Middle frontal gyrus (tissue), 1 donor: ENCODE measurements at regions not wholly inside any gene's neighbourhood (a gene's known extent, or its start where the extent isn't known, plus 50 kb on each side); places are given as distances from the start of the nearest gene placed in this dataset.
"Not testable (repeated sequence)": the region's sequence is repeated elsewhere in the genome, so short reads cannot be mapped to it uniquely, and the experiment has no call there.

Experiments used
- DNase-seq: peaks from one replicate; pipeline ENCODE4 v3.0.0-alpha.2; 2015; ENCODE audit warnings: low spot score; ENCODE audit errors: extremely low spot score

DNA sequence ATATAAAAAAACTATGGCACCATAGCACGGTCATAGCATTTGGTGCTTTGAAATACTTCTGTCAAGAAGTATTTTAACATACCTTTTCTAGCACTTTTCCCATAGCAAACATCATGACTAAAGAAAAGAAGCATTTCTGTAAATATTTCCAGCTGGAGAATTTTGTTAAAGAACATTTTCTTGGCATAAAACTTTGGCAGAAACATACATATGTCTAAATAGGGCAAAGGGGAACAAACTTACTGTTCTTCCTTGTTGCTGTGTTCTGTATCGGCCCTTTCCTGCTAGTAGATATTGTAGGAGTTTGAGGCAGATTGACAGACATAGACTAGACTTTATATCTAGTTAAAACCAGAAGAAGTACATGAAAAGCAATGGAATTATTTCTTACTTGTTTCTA is 2368.5 kb downstream of the PCDH7 start:
- no peak for DNase-seq

DNA sequence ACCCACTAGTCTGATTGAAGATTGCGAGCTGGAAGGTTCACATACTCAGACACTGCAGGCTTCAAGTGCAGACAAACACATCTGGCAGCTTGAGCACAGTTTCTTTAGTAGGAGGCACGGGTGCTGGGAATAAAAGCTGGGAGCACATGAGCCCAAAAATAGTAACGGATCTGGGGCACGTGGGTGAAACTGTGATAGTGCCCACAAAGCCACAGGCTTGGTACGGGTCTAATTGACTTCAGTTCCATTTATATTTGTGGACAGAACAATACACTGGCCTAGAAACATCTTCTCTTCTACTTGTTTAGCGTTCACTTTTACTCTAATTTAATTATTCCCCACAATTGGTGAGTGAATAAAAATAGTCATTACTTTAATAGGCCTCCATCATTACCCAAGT is 2370.7 kb downstream of the PCDH7 start:
- no peak for DNase-seq

DNA sequence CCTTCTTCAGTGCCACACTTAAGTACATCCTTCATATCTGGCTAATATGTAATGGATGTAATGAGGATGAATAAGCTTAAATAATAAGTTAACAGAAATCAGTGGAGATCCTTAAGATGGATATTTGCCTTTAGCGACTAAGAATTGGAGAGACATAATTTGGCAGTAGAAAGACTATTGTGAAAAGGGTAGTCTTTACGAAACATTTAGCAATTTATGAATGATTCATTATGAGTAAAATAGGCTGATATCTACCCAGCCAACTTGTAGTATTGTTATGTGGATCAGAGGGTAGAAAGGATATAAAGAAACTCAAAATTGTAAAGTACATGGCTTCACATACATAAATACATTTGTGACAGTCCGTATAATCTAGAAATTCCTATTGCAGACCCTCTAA is 2371.8 kb downstream of the PCDH7 start:
- DNase-seq, result no peak

DNA sequence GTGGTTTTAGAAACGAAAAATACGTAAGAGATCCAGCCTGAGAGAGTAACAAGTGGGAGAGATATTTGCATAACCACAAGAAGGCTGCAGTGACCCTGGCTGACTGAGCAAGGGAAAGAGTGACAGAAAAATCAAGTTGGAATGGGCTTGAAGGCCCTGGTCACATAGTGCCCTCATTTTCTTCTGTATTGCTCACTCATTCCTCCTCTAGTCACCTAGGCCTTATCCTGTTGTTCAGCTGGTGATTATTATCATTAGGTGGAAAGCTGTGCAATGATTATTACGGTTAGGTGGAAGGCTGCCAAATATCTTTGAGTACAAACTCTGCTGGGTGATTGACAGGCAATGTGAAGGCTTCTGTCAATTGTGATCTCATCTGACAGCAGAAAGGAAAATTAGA is 2384.1 kb downstream of the PCDH7 start:
- no peak for DNase-seq

DNA sequence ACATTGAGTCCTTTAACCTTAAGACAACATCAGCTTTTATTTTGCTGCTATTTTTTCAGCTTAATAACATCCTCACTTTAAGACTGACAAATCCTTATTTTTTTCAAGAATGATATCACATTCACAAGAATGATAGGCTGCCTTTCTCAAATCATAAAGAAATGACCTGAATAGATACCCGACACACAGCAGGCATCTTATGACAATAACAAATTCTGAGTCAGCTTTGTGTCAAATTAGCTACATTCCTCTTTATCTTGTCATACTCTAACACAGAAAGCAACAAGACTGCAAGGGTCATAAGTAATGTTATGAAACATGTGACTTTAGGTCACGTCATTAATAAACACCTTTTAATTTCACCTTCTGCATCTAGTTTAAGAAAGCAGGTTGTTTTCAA is 2387.6 kb downstream of the PCDH7 start:
- no peak for DNase-seq

DNA sequence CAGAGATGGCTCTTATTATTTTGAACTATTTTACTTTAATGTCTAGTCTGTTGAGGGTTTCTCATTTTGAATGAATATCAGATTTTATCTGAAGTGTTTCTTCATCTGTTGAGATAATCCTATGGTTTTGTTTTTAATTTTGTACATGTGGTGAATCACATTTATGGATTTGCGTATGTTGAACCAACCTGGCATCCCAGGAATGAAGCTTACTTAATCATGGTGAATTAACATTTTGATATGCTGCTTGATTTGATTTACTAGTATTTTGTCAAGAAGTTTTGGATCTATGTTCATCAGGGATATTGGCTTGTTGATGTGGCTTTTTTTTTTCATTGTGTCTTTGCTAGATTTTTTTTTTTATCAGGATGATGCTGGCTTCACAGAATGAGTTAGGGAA is 2390.9 kb downstream of the PCDH7 start:
- DNase-seq, result no peak

DNA sequence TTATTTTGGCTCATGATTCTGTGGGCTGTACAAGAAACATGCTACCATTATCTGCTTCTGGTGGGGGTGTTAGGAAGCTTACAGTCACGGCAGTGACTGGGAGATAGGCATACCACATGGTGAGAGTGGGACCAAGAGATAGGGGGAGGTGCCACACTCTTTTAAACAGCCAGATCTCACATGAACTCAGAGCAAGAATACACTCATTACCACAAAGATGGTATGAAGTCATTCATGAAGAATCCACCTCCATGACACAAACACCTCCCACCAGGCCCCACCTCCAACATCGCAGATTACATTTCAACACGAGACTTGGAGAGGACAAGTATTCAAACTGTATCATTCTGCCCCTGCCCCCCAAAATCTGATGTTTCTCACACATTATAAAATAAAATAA is 2396.7 kb downstream of the PCDH7 start:
- no peak for DNase-seq

DNA sequence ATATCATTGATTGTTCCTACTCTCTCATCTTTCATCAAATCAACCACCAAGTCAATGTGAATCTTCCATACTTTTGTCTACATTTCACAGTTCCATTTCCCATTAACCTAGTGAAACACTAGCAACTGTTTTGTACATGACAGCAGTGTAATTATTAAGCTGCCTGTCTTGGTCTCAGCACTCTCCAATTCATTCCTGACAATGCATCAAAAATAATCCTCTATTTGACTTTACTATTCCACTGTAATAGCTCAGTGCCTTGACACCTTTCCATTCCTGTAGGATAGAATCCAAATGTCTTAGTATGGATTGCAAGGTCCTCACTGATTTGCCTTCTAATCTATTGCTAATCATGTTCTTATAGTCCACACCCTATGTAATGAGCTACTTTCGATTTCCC is 2405.8 kb downstream of the PCDH7 start:
- DNase-seq, result no peak

DNA sequence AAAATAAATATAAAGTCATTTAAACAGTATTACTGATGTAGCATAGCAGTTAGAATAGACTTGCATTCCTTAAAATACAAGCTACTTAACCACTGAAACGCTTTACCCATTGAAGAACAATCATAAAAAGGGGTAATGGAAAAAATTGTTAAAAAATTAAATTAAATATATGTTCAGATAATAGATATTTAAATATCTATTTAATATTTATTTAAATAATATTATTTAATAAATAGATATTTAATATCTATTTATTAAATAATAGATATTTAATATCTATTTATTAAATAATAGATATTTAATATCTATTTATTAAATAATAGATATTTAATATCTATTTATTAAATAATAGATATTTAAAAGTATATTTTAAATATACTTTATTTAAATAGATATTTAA is 2410.5 kb downstream of the PCDH7 start:
- not testable (repeated sequence) for DNase-seq

DNA sequence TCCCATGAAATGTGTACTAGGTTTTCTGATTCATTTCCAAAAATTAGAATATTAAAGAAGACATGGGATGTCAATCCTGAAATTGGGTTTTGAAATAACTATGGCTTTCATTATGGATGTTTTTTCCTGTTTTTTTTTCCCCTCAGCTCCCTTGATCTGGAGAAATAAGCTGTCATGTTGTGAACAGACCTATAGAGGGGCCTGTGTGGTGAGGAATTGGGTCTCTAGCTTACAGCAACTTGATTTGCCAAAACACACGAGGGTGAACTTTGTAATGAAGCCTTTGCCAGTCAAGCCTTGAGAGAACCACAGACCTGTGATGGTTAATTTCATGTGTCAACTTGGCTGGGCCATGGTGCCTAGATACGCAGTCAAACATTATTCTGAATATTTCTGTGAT is 2413.6 kb downstream of the PCDH7 start:
- no peak for DNase-seq

DNA sequence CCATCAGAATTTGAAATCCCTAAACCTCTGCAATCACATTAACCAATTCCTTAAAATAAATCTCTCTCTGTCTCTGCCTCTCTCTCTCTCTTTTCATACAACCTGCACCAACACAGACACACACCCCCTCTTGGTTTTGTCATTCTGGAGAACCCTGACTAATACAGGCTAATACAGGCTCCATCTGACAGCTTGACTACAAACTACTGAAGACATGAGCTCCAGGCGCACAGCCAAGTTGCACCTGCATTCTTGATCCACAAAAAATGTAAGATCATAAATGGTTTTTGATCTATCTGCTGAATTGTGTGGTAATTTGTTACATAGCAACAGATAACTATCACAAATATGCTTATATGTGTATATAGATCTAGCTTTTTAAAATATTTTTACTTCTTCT is 2414.2 kb downstream of the PCDH7 start:
- no peak for DNase-seq

DNA sequence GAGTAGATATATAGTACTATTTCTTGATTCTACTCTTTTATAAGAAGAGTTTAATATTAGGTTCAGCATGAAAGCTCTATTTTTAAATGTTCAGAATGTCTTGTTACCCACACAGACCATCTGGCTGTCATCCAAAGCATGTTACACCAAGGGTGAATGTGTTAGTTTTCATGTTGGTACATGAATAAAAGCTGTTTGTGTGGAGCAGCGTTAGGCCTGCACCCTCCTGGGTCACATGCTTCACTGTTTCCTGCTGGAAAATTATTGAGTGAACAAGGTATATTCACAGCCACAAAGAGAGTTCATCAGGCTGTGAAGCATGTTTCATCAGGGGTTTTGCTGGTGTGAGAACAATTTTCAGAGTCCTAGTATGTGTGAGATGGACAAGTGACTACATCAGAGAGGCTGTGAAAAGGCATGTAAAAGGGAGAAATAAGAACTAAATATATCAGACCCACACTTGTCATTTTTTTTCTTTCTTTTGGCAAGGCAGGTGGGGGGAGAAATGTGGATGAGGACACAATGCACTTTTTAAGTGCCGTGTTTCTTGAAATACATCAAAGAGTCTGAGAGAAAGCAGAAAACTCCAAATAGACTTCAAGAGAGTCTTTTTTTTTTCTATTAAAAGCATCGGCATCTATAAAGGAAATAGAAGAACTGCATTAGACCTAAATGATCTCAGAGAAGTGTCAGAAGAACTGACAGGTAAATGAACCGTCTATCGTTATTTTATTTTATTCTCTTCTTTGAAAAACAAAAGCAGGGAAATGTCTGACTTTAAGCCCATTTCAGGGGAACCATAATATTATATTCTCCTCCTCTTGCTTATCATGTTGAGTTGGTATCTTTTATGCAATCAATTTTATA is 2429.7 kb downstream of the PCDH7 start:
- DNase-seq, result no peak

DNA sequence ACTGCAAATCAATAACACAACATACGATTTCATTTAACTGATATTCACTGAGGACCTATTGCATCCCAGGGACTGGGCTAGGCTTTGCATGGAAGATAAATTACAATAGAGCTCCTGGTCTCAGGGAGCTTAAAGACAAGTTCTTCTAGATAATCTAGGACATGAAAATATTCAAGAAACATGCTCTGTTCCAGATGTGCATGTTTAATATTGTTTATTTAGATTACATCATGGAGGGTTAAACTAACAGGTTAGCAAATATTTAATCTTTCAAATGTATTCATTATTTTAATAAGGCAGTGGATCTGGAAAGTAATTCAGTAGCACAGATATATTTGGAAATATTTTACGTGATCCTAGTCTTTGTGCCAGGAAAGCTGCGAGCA is 2430.3 kb downstream of the PCDH7 start:
- no peak for DNase-seq

DNA sequence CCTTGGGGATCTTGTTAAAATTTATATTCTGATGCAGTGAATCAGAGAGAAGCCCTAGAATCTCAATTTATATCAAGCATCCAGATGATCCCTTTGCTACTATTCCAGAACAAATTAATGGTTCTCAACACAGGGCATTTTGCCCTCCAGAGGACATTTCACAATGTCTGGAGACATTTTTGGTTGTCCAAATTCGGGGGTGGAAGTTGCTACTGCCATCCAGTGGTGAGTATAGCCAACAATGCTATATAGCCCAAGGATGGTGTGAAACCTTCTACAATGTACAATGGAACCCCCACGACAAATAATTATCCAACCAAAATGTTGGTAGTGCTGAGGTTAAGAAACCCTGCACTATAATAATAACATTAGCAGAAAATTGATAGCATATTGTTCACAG is 2440.0 kb downstream of the PCDH7 start:
- DNase-seq, result no peak

DNA sequence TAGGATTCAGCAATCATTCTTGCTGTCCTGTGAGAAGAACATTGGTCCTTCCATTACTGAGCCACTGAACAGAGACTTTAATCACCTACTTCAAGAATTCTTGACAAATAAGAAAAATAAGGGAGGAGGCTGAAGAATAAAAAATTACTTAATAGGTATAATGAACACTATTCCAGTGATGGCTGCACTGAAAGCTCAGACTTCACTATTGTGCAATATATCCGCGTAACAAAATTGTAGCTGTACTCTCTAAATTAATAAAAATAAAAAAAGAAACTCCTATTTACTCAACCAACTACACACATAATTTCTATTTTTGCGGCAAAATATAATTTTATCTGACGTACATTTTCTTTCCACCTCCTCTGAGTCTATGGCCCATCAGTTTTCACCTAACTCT is 2441.0 kb downstream of the PCDH7 start:
- DNase-seq, result no peak

DNA sequence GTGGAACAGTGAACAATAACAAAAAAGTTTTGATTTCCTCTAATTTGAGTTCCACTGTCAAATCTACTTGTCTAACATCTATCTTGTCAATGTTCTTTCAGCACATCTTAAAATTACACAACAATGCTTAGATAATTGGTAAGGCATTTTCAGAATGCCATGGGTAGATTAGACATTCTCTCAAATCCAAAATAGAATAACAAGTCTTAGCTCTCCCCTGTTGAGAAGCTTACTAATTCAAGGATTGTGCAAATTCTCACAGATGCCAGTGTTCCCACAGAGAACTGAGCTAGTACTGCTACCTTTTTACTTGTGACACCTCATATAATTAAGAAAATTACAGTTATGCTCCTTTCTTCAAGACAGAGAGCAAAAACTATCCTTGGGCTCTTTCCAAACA is 2442.0 kb downstream of the PCDH7 start:
- no peak for DNase-seq

DNA sequence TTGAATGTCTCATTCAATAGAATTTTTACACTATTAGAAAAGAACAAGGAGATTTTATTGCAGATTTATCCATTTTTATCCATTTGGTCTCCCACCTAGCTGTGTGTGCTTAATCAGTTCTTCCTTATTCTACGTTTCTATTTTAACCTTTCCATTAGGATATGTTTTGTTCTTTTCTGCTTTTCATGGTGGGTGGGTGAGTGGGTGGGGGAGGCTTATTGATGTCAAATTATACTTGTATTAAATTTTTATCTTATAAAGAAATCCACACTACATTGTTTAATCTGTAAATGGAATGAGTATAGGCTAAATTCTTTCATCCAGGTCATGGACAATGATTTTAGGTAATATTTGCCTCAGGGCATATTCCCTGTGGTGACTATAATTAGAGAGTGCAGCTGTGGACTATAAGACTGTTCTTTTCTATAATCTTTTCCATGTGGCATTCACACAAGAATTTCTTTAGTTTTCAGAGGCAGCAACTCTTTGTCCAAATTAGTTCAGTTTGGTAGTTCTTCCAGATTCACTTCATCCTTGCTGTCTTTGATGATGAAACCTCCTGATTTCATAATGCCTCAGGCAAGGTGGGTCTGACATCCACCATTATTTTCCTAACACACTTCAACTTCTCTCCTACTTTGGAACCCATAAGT is 2451.8 kb downstream of the PCDH7 start:
- no peak for DNase-seq

DNA sequence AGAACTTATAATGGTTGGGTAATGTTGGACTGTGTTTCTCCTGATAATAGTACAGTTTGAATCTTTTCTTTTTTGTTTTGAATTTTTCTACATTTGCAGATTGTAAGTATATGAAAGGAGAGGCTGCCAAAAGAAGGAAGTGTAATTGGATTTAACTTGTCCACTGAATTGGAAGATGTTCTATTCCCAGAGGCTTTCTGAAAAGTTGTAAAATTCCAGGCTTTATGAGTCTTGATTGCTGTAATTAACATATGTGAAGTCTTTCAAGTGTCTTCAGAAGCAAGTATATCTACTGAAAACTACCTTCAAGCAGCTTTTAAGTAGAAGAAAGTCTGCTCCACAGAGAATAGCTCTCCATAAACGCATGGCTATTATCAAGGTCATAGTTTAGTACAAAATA is 2456.4 kb downstream of the PCDH7 start:
- DNase-seq, result no peak

DNA sequence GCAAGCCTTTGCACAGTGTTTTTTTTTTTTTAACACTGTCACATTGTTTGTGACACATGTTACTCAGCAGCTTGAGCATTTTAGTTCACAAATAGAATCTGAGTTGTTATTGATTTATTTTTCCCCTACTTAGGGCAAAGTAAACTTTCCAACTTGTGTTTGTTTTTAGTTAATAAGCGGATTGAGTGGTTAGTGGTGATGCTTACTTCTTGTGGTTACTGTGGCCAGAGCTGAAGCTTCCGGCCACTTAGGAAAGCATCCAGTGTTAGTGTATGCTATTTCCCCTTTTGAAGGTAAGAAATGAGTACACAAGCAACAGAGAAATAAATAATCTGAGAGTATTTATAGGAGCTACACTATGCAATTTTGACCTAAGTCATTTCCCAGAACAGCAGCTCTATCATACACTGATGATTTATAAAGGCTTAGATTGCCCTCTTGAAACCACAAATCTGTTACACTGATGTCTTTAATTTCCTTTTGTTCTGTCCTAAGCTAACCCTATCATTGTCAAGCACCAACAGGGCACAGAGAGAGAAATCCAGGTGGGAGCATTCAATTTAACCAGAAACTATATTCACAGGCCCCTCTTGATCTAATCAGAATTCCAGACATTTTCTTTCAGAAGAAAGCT is 2464.6 kb downstream of the PCDH7 start:
- no peak for DNase-seq

DNA sequence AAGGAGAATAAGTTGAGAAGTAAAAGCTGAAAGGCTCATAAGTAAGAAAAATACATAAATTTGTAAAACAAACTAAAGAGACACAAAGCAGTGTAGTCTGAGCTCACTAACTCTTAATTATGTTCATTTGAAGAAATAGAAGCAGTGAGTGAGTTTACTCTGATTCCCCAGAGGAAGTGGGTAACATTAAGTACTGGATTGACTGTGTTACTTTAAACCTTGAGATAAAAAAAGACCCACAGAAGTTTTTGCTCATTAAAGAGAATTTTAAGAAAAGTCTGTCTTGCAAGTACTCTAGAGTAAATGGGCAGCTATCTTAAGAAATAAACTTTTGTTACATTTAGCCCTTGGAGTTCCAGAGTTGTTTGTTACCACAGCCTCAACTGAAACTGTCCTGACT is 2466.9 kb downstream of the PCDH7 start:
- no peak for DNase-seq

DNA sequence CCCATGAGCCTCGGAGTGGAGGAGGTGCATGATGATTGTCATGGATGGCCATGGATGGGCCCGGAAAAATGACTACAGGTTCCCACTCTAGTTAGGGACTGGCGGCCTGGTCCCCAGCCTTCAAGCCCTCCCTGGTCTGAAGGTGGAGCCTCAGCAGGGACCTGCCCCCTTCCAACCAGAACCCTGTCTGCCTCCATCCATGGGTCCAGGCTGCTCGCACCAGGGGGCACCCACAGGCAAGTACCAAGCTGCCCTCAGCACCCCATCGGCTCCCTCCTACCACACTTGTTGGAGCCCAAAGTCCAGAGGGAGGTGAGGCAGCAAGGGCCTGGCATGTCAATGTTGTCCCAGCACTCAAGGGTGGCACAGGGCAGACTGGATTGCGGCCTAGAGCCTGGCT is 2468.6 kb downstream of the PCDH7 start:
- DNase-seq, result no peak

DNA sequence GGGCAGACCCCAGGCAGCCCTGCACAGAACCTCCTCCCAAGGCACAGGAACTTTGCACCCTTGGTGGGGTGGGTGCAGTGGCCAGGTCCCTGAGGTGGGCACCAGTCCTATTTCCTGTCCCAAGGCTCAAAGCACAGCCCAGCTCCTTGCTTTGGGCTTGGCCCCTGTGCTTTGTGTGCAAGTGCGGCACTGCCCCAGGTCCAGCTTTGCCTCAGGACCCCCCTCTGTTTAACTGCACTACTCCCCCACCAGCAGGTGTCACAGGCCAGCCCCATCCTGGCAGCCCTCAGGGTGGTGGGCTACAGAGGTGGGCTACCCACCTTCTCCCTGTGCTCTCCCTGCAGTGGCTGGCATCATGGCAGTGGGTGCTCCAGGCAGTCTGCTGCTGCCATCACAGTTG is 2469.0 kb downstream of the PCDH7 start:
- no peak for DNase-seq

DNA sequence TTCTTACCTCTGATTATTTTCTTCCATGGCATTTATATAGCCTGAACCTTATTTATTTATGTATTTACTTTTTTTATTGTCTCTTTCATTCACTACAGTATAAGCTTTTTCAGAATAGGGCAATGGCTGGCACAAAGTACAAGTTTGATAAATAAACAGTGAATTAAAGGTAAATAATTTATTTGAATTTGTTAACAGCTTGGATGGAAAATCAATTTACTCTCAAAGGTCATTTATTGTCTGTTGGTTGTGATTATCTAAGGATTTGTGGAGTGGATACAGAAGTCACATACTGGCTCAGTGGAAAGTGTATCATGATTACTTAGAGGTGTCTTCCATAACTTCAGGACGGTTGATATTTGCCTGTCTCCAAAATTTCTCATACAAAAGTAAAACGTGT is 2472.9 kb downstream of the PCDH7 start:
- no peak for DNase-seq
